Inflammatory macrophage treated with lipopolysaccharide for 4 hours (primary cell): ENCODE measurements at regions not wholly inside any gene's neighbourhood (a gene's known extent, or its start where the extent isn't known, plus 50 kb on each side); places are given as distances from the start of the nearest gene placed in this dataset.
"Not testable (repeated sequence)": the region's sequence is repeated elsewhere in the genome, so short reads cannot be mapped to it uniquely, and the experiment has no call there.

Experiments used
- DNase-seq: peaks from one replicate; pipeline ENCODE4 v3.0.0-alpha.2; 2020

DNA sequence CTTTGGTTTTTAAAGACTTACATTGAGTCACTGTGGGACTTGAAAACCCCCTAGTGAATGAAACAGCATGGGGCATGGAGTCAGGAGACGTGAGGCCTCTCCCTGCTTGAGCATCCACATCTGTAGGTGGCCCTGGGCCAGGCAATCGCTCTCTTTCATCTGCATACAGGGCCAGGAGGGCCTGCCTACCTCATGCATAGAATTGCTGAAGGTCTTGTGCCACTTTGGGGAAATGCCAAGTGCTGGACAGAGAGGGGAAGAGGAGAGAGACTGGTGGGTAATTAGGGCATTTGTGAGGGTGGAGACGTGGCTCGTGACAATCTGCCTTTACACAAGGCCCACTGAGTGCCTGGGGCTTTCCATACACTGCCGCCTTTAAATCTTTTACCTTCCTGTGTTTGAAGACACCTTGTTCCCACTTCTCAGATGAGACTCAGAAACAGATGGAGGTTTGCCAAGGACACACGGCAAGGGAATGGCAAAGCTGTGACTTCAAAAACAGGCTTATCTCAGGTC, 322.2 kb upstream of the HS6ST1 start:
- DNase-seq = no peak

DNA sequence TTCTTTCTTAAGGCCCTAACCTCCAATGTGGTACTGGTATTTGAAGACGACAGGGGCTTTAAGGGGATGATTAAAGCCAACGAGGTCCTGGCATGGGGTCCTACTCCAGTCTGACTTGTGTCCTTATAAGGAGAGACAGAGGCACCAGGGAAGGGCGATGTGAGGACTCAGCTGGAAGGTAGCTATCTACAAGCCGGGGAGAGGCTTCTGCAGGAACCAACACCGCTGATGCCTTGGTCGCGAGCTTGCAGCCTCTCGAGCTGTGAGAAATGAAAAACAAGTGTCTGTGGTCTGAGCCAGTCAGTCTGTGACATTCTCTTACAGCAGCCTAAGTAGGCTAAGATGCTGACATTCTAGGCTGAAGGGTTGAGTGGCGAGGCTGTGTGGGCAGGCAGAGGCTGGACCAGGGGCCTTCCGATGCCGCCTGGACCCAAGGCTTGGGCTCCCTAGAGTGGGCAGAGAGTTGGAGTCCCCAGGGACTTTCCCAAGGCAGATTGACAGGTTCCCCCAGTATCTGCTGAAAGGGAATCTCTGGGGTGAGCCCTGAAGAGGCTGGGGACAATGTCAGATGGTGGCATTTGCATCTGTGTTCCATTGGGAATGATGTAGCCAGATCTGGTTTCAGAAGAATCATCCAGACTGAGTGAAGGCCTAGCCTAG, 322.9 kb upstream of the HS6ST1 start:
- DNase-seq = no peak

DNA sequence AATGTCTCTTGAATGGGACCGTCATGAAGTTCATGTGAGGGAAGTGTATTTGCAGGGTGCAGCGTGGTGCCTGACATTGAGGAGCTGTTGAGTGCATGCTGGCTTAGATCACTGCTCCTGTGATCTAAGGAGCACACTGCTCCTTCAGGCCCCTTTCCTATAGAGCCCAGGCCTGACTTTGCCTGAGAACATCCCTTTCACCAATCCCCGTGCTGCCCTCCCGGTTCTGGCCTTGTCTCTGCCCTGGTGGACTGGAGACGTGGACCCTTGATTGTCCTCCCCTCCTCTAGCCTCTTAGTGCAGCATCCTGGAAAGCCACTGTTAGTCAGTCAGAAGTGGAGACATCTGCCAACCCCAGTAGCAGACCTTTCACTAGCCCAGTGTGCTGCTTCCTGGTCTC, 323.6 kb upstream of the HS6ST1 start:
- no peak for DNase-seq

DNA sequence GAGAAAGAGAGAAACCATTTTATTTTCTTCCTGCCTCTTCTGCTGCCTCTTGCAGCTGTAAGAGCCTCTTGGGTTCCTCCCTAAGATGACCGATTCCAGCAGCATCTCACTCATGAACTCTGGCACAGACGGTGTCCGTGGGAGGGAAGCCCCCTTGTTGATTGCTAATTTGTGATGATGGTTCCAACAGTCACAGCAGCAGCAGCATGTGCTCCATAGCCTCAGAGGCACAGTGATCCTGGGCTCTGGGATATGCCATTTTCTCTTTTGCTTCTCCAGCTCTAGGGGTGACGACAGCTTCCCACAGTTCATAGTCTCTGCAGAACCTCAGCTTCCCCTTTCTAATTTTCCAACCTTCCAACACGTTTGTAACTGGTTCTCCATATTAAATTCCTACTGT, 324.2 kb upstream of the HS6ST1 start:
- peak; percentile 71 for DNase-seq

DNA sequence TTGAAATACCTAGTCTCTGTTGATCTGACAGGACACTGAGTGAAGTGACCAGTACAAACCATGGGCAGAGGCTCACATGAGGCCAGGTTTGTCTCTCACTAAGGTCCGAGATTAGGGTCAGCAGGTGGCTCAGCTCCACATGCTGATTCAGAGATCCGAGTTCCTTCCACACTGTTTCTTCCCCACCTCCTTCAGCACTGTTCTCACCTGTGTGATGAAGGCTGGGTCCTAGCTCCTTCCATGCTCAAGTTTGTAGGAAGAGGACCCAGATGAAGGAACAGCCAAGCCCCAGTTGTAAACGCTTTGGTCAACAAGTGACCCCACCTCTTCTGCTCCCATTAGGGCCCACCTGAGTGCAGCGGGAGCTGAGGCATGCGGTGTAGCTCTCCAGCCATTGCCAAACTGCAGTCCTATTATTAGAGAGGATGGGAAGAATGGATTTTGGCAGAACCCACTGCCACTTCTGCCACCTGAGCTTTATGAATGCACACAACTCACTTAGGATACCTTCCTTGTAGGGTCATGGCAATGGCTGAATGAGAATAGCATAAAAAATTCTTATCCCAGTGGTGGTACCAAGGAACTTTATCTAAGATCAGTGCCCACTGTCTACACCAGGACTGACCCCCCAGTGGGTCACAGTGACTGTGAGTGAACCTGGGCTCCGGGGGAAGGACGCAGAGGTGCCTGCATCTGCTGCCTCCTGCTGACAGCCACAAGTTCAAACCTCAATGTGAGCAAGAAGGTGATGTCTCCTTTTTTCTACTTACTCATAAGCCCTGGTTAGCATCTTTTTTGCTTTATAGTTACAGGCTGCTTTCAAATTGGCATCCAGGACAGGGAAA, 324.8 kb upstream of the HS6ST1 start:
- no peak for DNase-seq

DNA sequence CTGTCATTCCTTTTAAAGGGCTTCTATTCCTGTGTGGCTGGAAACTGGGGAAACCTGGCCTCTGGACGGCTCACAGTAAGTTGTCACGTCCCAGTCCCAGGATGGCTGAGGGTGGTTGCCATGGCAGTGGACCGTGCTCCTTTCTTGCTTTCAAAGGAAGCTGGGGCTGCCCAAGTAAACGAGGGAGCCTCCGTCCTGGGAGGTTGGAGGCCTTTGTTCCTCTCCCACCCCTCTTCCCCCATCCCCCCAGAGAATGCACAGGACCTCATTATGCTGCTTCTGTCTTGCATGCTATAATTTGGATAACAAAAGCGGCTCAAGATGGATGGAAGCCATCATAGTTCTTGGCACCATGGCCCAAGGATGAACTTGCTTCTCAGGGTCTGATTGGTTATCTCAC, 325.5 kb upstream of the HS6ST1 start:
- DNase-seq = no peak

DNA sequence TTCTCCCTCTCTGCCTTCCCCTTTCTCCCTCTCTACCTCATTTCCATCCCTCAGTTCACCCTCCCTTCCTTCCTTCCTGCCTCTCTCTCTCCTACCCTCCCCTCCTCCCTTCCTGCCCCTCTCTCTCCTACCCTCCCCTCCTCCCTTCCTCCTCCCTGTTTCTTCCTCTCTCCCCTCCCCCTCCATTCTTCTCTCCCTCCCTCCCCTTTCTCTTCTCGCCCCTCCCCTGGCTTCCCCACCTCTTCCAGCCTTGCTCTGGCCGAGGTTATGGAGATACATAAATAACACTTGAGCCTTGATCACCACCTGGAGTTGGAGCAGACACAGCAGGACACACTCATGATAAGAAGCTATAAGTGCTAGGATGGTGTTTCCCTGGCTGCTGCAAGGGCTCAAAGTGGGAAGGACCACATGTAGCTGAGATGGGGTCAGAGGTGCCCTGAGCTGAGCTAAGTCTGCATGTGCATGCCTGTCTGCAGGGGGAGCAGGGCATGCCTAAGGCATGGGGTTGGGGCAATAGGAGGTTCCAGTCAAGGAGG, 326.1 kb upstream of the HS6ST1 start:
- DNase-seq = no peak

DNA sequence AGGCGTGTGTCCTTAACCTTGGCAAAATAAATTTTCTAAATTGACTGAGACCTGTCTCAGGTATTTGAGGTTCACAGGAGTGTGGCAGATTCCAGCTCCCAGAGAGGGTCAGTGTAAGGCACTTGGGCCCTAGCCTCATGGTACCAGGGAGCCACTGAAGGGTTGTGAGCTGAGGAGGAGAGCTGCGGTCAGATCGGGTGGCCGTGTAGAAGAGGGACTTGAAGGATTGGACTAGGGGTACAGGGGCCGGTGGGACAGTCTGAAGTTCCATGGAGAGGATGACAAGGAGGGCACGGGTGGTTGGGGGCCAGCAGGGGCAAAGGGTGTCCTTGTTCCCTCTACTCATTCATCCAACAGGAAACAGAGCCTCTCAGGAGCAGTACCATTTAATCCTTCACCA, 327.0 kb upstream of the HS6ST1 start:
- no peak for DNase-seq

DNA sequence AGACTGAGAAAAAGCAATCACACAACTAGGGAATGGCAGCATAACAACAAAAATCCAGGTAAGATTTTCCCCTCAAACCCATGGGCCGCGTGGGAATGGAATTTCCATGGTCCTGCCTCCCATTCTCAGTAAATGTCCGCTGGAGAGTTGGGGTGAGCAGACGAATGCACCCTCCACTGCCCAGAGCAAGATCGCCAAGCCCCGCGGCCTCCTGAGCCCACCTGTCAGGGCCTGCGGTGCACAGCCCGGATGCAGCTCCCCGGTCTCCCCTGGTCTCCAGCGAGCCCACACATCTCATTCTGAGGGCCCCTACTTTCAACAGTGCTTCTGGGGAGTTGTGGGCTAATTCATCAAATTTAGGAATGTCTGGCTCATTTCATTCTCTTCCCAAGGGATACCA, 327.4 kb upstream of the HS6ST1 start:
- no peak for DNase-seq

DNA sequence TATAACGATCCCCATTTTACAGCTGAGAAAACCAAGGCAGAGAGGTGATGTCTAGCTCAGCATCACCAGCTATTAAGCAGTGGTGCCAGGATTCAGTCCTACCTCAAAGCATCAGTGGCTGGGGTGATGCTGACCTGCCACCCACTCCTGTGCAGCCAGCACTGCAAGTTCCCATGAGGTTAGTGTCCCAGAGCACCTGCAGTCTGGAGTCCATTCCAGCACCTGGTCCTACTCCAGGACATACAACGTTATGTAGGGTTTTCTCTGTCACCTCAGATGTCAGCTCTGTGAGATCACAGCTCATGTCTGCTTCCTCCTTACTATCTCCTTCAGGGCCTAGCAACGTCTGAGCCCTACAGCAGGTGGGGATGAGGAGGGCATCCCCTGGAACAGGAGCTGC, 328.0 kb upstream of the HS6ST1 start:
- no peak for DNase-seq

DNA sequence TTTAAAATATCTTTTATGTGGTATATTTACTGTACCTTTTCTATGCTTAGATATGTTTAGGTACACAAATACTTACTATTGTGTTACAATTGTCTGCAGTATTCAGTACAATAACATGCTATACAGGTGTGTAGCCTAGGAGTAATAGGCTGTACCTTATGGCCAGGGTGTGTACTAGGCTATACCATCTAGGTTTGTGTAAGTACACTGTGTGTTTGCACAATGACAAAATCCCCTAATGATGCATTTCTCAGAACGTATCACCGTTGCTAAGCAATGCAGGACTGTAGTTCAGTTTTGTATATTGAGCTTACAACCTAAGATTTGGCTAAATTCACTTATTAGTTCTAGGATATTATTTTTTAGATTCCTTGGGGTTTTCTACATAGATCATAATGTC, 332.3 kb upstream of the HS6ST1 start:
- DNase-seq = no peak

DNA sequence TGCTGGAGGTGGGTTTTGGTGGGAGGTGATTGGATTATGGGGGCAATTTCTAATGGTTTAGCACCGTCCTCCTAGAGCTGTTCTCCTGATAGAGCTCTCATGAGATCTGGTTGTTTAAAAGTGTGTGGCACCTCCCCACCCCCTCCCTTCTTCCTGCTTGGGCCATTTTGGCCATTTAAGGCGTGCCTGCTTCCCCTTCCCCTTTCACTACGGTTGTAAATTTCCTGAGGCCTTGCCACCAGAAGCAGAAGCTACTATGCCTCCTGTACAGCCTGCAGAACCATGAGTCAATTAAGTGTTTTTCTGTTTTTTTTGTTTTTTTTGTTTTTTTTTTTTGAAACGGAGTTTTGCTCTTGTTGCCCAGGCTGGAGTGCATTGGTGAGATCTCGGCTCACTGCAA, 335.7 kb upstream of the HS6ST1 start:
- DNase-seq = peak; percentile 88

DNA sequence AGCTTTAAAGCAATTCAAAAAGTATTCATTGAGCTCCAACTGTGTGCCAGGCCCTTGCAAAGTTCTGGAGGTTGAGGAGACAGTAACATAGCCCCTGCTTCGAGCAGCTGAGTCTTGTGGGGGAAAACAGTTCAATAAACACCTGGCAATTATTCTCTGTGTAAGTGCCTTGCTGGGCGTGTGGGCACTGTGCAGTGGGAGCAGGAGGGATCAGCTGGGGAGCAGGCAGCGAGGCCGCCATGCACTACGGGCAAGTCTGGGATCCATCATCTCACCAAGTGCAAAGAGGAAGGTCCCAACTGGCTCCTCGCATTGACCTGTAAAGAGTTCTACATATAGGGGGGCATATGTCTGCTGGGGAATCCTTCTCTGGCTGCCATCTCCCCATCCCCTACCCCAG, 342.2 kb upstream of the HS6ST1 start:
- DNase-seq = no peak

DNA sequence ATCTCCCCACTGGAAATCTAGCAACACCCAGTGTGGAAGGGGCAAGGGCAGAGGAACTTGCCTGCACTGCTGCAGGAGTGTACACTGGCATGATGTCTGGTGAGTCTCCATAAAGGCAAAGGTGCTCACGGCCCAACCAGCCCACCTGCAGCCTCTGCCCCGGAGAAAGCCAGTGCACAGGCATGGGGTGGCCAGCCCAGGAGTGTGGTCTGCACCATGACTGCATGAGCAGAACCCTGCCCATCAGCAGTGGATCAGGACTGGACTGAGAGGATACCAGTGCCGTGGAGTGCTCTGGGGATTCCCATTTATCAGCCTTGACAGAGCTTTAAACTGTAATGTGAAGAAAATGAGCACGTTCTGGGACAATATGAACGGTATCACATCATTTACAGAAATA, 342.6 kb upstream of the HS6ST1 start:
- no peak for DNase-seq

DNA sequence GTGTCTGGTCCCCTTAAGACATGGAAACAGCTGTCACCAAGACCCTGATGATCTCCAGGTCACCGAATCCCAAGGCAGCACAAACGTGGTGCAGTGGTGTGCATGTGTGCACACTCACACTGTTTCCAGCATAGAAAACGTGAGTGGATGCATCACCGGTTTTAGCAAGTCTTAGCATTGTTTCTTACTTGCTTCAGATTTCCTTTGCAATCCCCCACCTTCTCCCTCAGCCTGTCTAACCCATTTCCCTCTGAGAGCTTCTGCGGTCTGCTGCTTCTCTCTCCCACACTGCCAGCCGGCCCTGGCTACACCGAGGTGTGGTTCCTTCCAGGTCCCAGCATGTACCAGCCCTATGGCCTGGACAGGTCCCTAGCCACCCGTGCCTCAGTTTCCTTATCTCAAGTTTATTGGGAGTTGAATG, 343.4 kb upstream of the HS6ST1 start:
- no peak for DNase-seq

DNA sequence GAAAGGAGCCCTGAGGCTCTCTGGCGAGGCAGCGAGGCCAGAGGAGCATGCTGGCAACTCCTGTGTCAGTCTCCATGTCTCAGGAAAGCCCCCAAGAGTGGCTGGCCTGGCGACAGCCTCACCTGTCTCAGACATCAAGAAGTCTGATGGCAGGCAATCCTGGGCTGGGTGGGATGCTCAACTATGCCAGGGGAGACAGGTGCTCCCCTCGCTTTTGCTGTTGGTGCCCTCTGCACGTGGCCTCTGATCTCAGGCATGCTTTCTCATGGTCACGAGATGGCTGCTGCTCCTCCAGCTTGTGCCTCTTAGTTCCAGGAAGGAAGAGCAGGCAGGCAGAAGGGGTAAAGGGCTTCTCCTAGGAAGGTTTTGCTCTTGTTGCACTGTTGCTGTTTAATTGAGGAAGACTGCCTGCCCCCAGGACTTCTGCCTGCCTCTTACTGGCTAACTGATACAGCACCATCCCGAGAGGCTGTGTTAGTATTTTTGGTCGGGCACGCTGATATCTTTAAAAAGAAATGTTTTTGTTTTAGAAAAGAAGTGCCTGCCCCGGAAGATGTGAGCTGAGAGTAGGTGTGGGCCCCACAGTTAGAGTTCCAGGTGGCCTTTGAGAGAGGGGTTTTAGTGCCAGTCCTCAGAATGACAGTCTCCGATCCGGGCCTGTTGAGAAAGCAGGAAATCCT, 344.8 kb upstream of the HS6ST1 start:
- DNase-seq = no peak

DNA sequence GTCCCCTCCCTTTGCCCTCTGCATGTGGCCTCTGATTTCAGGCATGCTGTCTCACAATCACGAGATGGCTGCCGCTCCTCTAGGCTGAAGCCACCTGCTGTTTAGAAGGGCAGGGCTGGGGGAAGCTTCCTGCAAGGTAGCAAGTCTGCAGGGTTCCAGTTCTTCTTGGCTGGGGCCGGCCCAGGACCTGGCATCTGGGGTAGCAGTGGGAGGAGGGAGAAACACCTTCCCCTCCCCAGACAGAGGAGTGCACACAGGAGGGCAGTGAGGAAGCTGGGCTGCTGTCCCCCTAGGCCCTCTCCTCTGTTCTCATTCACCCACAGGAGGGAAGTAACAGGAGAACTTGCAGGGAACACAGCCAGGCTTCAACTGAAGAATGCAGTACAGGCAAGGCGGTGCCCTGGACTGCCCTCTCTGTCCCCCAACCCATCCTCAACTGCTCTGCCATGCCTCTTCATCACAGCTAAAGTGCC, 345.9 kb upstream of the HS6ST1 start:
- no peak for DNase-seq

DNA sequence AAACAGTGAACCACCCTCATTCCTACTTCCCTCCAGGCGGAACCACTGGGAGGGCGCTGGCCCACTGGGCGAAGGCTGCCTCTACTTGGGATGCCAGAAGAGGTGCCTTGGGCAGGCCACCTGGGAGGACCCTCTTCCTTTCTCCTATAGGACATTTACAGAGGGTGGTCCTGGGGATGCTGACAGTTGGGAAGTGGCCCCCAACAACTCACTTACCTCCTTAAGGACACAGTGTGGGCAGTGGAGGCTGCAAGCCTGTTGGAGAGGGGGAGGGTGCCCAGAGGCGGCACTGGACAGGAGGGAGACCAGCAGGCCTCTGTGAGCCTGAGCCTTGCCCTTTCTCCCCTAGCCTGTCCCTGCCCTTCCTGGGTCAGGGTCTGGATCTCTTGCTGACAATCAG, 346.4 kb upstream of the HS6ST1 start:
- no peak for DNase-seq

DNA sequence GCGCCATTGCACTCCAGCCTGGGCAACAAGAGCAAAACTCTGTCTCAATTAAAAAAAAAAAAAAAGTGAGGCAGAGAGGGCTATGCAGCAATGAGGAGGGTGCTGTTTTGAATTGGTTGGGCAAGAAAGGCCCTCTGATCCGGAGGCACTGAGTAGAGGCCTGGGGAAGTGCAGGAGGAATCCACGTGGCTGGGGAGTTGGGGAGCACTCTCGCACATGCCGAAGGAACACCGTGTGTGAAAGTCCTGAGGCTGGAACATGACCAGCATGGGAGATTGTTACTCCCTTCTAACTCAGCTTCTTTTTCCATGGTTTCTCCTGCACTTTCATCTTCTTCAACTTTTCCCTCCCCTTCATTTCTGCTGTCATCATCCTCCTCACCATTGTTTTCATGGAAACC, 347.9 kb upstream of the HS6ST1 start:
- DNase-seq = no peak

DNA sequence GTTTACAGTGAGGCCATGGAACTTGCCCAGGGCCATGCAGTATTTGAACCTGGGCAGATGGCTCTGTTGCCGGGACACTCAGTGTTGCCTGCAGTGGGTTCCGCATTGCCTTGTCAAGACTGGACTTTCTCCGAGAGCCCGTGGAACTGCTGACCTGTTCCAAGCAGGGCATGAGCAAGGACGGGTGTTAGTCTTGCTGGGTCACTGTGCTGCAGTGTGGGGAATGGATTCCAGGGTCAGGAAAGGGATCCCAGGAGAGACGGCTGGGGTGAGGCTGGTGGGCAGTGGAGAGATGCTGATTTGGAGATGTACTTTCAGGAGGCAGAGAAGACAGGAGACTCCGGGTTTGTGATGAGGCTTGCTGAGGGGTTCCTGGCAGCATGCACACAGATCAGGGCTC, 348.7 kb upstream of the HS6ST1 start:
- DNase-seq = no peak

DNA sequence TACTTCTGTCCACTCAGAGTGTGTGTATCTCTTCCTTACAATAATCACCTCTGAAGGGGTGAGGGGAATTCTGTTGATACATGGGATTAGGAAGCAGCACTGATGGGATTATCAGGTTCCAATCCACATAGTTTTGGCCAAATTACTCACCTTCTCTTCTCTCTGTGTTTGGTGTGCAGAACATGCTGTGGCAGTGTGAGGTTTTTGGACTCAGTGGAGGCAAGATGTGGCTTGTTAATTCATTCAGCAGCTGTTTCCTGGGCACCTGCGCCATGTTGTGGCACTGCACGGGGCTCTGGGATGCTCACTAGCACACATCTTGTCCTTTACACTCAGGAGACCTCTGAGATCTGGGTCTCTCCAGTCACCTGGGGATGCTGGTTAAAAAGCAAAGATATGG, 350.3 kb upstream of the HS6ST1 start:
- DNase-seq = no peak

DNA sequence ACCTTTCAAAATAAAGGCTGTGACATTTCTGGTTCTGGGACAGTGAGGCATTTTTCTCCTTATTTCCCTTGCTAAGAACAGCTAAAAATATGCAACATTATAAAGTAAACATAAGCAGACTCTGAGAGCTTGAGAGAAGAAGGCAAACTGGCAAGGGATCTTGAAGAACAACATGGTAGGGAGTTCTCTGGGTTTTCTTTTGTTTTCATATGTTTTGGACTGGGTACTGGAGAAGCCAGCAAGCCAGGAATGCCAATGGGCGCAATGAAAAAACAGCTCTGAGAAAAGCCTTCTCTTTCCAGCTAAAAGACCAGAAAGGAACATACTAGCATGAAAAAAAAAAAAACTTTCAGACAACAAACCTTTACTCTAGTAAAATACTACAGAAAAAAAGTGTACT, 351.4 kb upstream of the HS6ST1 start:
- DNase-seq = no peak

DNA sequence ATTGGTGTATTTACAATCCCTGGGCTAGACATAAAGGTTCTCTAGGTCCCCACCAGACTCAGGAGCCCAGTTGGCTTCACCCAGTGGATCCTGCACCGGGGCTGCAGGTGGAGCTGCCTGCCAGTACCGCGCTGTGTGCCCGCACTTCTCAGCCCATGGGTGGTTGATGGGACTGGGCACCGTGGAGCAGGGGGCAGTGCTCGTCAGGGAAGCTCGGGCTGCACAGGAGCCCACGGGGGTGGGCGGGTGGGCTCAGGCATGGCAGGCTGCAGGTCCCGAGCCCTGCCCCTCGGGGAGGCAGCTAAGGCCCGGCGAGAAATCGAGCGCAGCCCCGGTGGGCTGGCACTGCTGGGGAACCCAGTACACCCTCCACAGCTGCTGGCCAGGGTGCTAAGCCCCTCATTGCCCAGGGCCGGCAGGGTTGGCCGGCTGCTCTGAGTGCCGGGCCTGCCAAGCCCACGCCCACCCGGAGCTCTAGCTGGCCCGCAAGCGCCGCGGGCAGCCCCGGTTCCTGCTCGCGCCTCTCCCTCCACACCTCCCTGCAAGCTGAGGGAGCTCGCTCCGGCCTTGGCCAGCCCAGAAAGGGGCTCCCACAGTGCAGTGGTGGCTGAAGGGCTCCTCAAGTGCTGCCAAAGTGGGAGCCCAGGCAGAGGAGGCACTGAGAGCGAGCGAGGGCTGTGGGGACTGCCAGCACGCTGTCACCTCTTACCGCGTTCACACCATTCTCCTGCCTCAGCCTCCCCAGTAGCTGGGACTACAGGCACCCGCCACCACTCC, 353.5 kb upstream of the HS6ST1 start:
- DNase-seq = not testable (repeated sequence)
